H9 (cell line): ENCODE measurements at regions not wholly inside any gene's neighbourhood (a gene's known extent, or its start where the extent isn't known, plus 50 kb on each side); places are given as distances from the start of the nearest gene placed in this dataset.
A peak's percentile ranks its signal among the peaks of the same experiment; 100 is the strongest.
"Not testable (repeated sequence)": the region's sequence is repeated elsewhere in the genome, so short reads cannot be mapped to it uniquely, and the experiment has no call there.

Experiments
- DNase-seq: peaks from one replicate; pipeline ENCODE4 v3.0.0-alpha.2; 2017
- H2AFZ ChIP-seq: one replicate; pipeline ENCODE4 v1.6.1; 2013; ENCODE audit warnings: mild to moderate bottlenecking, low read length, control low read depth, moderate library complexity
- H2AK5ac ChIP-seq: 2 replicates; pipeline ENCODE4 v1.6.1; 2013; ENCODE audit warnings: low read length, control low read depth, mixed read lengths; ENCODE audit not compliant: insufficient read length
- H2BK120ac ChIP-seq: one replicate; pipeline ENCODE4 v1.6.1; 2013; ENCODE audit warnings: low read depth, mild to moderate bottlenecking, low read length, control low read depth, inconsistent platforms; ENCODE audit not compliant: poor library complexity, severe bottlenecking
- H2BK12ac ChIP-seq: 2 replicates; pipeline ENCODE4 v1.6.1; 2013; ENCODE audit warnings: low read length, control low read depth, mixed read lengths, low read depth; ENCODE audit not compliant: insufficient read length
- H2BK15ac ChIP-seq: 2 replicates; pipeline ENCODE4 v1.6.1; 2013; ENCODE audit warnings: low read depth, low read length, control low read depth
- H2BK20ac ChIP-seq: one replicate; pipeline ENCODE4 v1.6.1; 2013; ENCODE audit warnings: low read depth, mild to moderate bottlenecking, low read length, control low read depth, inconsistent platforms; ENCODE audit not compliant: poor library complexity, severe bottlenecking
- H2BK5ac ChIP-seq: 2 replicates; pipeline ENCODE4 v1.6.1; 2013; ENCODE audit warnings: low read length, control low read depth, mixed read lengths; ENCODE audit not compliant: insufficient read length
- H3K14ac ChIP-seq: 2 replicates; pipeline ENCODE4 v1.6.1; 2013; ENCODE audit warnings: low read length, control low read depth; ENCODE audit not compliant: insufficient read depth
- H3K18ac ChIP-seq: 2 replicates; pipeline ENCODE4 v1.6.1; 2013; ENCODE audit warnings: low read depth, mild to moderate bottlenecking, mixed read lengths, low read length, control low read depth; ENCODE audit not compliant: insufficient read length
- H3K23ac ChIP-seq: 2 replicates; pipeline ENCODE4 v1.6.1; 2013; ENCODE audit warnings: low read length, control low read depth, mixed read lengths, low read depth; ENCODE audit not compliant: insufficient read length
- H3K23me2 ChIP-seq: 2 replicates; pipeline ENCODE4 v1.6.1; 2013; ENCODE audit warnings: low read depth, mild to moderate bottlenecking, mixed read lengths, low read length, control low read depth; ENCODE audit not compliant: insufficient read length, poor library complexity, severe bottlenecking
- H3K27ac ChIP-seq: 2 replicates; pipeline ENCODE4 v1.5.1; 2013; ENCODE audit warnings: low read length, control low read depth, mixed read lengths, low read depth; ENCODE audit not compliant: insufficient read length
- H3K27me3 ChIP-seq: 2 replicates; pipeline ENCODE4 v1.6.1; 2013; ENCODE audit warnings: low read length, control low read depth, inconsistent platforms; ENCODE audit not compliant: insufficient read depth
- H3K4ac ChIP-seq: 2 replicates; pipeline ENCODE4 v1.6.1; 2013; ENCODE audit warnings: low read depth, mild to moderate bottlenecking, control low read depth, inconsistent platforms, low read length, moderate library complexity
- H3K4me1 ChIP-seq: 2 replicates; pipeline ENCODE4 v1.6.1; 2013; ENCODE audit warnings: low read length, control low read depth, inconsistent platforms; ENCODE audit not compliant: insufficient read depth
- H3K4me2 ChIP-seq: 2 replicates; pipeline ENCODE4 v1.6.1; 2013; ENCODE audit warnings: low read length, control low read depth, mixed read lengths; ENCODE audit not compliant: insufficient read length, insufficient read depth
- H3K56ac ChIP-seq: 2 replicates; pipeline ENCODE4 v1.6.1; 2013; ENCODE audit warnings: low read depth, mild to moderate bottlenecking, mixed read lengths, low read length, control low read depth; ENCODE audit not compliant: insufficient read length
- H3K79me1 ChIP-seq: 2 replicates; pipeline ENCODE4 v1.6.1; 2013; ENCODE audit warnings: low read depth, mild to moderate bottlenecking, moderate library complexity, low read length, control low read depth, inconsistent platforms; ENCODE audit not compliant: insufficient read depth, poor library complexity, severe bottlenecking
- H3K79me2 ChIP-seq: 2 replicates; pipeline ENCODE4 v1.6.1; 2013; ENCODE audit warnings: low read length, control low read depth, inconsistent platforms; ENCODE audit not compliant: insufficient read depth
- H3K9ac ChIP-seq: 2 replicates; pipeline ENCODE4 v1.6.1; 2013; ENCODE audit warnings: low read length, control low read depth, mixed read lengths; ENCODE audit not compliant: insufficient read length; ENCODE audit errors: extremely low read depth
- H3K9me3 ChIP-seq: one replicate; pipeline ENCODE4 v1.6.1; 2013; ENCODE audit warnings: low read depth, low read length, inconsistent platforms; ENCODE audit not compliant: control insufficient read depth
- H3T11ph ChIP-seq: one replicate; pipeline ENCODE4 v1.6.1; 2013; ENCODE audit warnings: mild to moderate bottlenecking, low read length, control low read depth, inconsistent platforms
- H4K20me1 ChIP-seq: one replicate; pipeline ENCODE4 v1.6.1; 2013; ENCODE audit not compliant: control insufficient read depth, insufficient read length, insufficient read depth
- H4K5ac ChIP-seq: 2 replicates; pipeline ENCODE4 v1.6.1; 2013; ENCODE audit warnings: low read depth, mild to moderate bottlenecking, mixed read lengths, low read length, control low read depth; ENCODE audit not compliant: insufficient read length
- H4K8ac ChIP-seq: replicated peaks from 2 replicates; pipeline ENCODE4 v1.6.1; 2013; ENCODE audit warnings: low read length, control low read depth, mixed read lengths, low read depth; ENCODE audit not compliant: insufficient read length
- H4K91ac ChIP-seq: 2 replicates; pipeline ENCODE4 v1.6.1; 2013; ENCODE audit warnings: low read depth, mild to moderate bottlenecking, moderate library complexity, mixed read lengths, low read length, control low read depth; ENCODE audit not compliant: insufficient read length
- H3K27ac Mint-ChIP-seq, 3 experiments: 2 replicates in 2 of 3; 3 replicates in 1 of 3; pipeline ENCODE4 v1.8.0; 2020 to 2021; ENCODE audit warnings: mixed read lengths in 3 of 3, mild to moderate bottlenecking in 1 of 3, moderate library complexity in 1 of 3
- H3K27me3 Mint-ChIP-seq: 2 replicates; pipeline ENCODE4 v1.8.0; 2021; ENCODE audit warnings: low read depth, mild to moderate bottlenecking, moderate library complexity, mixed read lengths
- H3K36me3 Mint-ChIP-seq, 3 experiments: 2 replicates in 2 of 3; 3 replicates in 1 of 3; pipeline ENCODE4 v1.8.0; 2020 to 2021; ENCODE audit warnings: low read depth in 3 of 3, mixed read lengths in 3 of 3; ENCODE audit not compliant: insufficient read depth in 1 of 3
- H3K4me1 Mint-ChIP-seq, 2 experiments: 2 replicates each; pipeline ENCODE4 v1.8.0; 2020; ENCODE audit warnings: mixed read lengths in 2 of 2
- H3K4me3 Mint-ChIP-seq, 2 experiments: 2 replicates in 1 of 2; 3 replicates in 1 of 2; pipeline ENCODE4 v1.8.0; 2020 to 2021; ENCODE audit warnings: mild to moderate bottlenecking in 2 of 2, mixed read lengths in 2 of 2, moderate library complexity in 1 of 2
- H3K9me3 Mint-ChIP-seq, 2 experiments: 2 replicates in 1 of 2; 3 replicates in 1 of 2; pipeline ENCODE4 v1.8.0; 2020; ENCODE audit warnings: mild to moderate bottlenecking in 2 of 2, mixed read lengths in 2 of 2, moderate library complexity in 1 of 2
- CTCF ChIP-seq: fragments of 200-600 bp; sonication (generic); conservative IDR thresholded peaks from 3 replicates; pipeline ENCODE4 v1.8.0; 2021; ENCODE audit warnings: antibody characterized with exemption, mild to moderate bottlenecking
- WGBS: extraction: QIAGEN DNeasy Blood & Tissue Kit; methylation state at CpG from one replicate; pipeline ENCODE4 v1.1.7; 2013; ENCODE audit warnings: missing lambda C conversion rate, low lambda C conversion rate, mixed read lengths; ENCODE audit not compliant: insufficient read length; ENCODE audit errors: extremely low coverage; 5-methylcytosine and 5-hydroxymethylcytosine counted together

- Histone ChIP-seq H4K91ac (no peak overlapping the region), H3K4me1 (no peaks in the 10 kb centered on the region), H4K5ac (no peak overlapping the region), H2BK12ac (no peak overlapping the region), H2AFZ (no peak overlapping the region), H4K20me1 (no peaks in the 10 kb centered on the region), H3T11ph (no peak overlapping the region), H3K56ac (no peak overlapping the region), H3K4ac (no peak overlapping the region), H3K79me1 (no peaks in the 10 kb centered on the region), H3K4me2 (no peak overlapping the region), H2BK20ac (no peak overlapping the region), H2BK120ac (no peak overlapping the region), H3K23me2 (no peaks in the 10 kb centered on the region), H3K9me3 (no peaks in the 10 kb centered on the region), H3K23ac (no peak overlapping the region), H2BK15ac (no peak overlapping the region), H3K27me3 (no peaks in the 10 kb centered on the region), H3K79me2 (no peaks in the 10 kb centered on the region), H4K8ac (no peak overlapping the region), H2BK5ac (no peak overlapping the region), H3K18ac (no peak overlapping the region), H3K9ac (no peak overlapping the region), H3K27ac (no peak overlapping the region), H2AK5ac (no peak overlapping the region), H3K14ac (no peak overlapping the region; the same call in 1 of the 2 replicates)
- Mint-ChIP-seq H3K9me3 (no peaks in the 10 kb centered on the region; a peak in 1 of 5 replicates), H3K27me3 (no peaks in the 10 kb centered on the region; the same call in 1 of the 2 replicates), H3K27ac (no peak overlapping the region; a peak in 1 of 7 replicates), H3K36me3 (no peaks in the 10 kb centered on the region; a peak in 1 of 7 replicates), H3K4me3 (no peak overlapping the region), H3K4me1 (peaks cover 6 to 14% of the 10 kb centered on the region in 2 experiments)
- peak; percentile 11 for DNase-seq
- no CpG with 5 or more reads among the region's 10 CpGs for WGBS
- no peak for TF ChIP-seq CTCF
These were observed 125.0 kb downstream of the URI1 start for GRCh38 chr19:30066781-30067759.

- peaks cover 6 to 14% of the 10 kb centered on the region in 2 experiments for H3K4me1 Mint-ChIP-seq
- not testable (repeated sequence) for H3K4me1 ChIP-seq, H4K5ac ChIP-seq, H3K4me2 ChIP-seq, H2BK20ac ChIP-seq, H3K9ac ChIP-seq, H2BK12ac ChIP-seq, H4K8ac ChIP-seq, H2BK5ac ChIP-seq, H3K9me3 Mint-ChIP-seq, DNase-seq, H3K56ac ChIP-seq, H3K23me2 ChIP-seq, H4K91ac ChIP-seq, H3K27me3 Mint-ChIP-seq, H3K14ac ChIP-seq, H3K9me3 ChIP-seq, H3K79me1 ChIP-seq, H2BK15ac ChIP-seq, H2BK120ac ChIP-seq, H3K27ac Mint-ChIP-seq, H2AFZ ChIP-seq, H4K20me1 ChIP-seq, H3K4ac ChIP-seq, H3K18ac ChIP-seq, H2AK5ac ChIP-seq, H3K27me3 ChIP-seq, H3K27ac ChIP-seq, H3K4me3 Mint-ChIP-seq, H3T11ph ChIP-seq, H3K23ac ChIP-seq, H3K79me2 ChIP-seq, H3K36me3 Mint-ChIP-seq
- no CpG with 5 or more reads among the region's 2 CpGs for WGBS
These were observed 126.0 kb downstream of the URI1 start for GRCh38 chr19:30067956-30068506.
